ENCODE measurements at regions not wholly inside any gene's neighbourhood (a gene's known extent, or its start where the extent isn't known, plus 50 kb on each side); places are given as distances from the start of the nearest gene placed in this dataset.

DNA sequence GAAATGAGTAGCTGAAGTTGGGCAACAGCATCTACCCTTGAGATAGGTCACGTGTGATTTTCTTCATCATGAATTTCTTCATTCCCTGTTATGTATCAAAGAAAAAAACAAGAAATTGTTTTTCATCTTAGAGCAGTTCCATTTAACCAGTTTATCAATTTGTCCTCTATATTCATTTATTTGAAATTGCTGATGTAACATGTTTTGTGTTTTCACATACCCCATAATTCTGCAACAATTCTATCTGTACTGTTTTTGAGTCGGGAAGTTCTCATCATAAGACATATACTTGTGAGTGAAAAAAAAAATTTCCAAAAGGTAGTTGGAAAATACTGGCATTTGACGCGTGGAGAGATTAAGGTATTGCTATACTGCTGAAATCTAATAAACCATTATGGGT lies 422.6 kb upstream of the REG3G start:
- Histone ChIP-seq H3K27ac (ENCODE audit: low read depth, low read length, poor library complexity, severe bottlenecking) (no peak overlapping the region), H3K27me3 (replicated peaks; ENCODE audit: insufficient read depth, low read depth, low read length, poor library complexity) (no peaks in the 10 kb centered on the region), H3K36me3 (ENCODE audit: insufficient read depth, low read length, poor library complexity, severe bottlenecking) (no peaks in the 10 kb centered on the region), H3K4me1 (ENCODE audit: insufficient read depth, low read length, poor library complexity, severe bottlenecking) (no peaks in the 10 kb centered on the region), H3K4me3 (ENCODE audit: low read depth, low read length, poor library complexity, severe bottlenecking) (no peak overlapping the region), H3K9me3 (ENCODE audit: low read depth, low read length, poor library complexity, severe bottlenecking) (no peaks in the 10 kb centered on the region)
- ChIA-PET CTCF (no interaction called here), POLR2A (ENCODE audit: low non-redundant PET) (no interaction called here)
- DNase-seq (ENCODE audit: low spot score), result no peak
- BruUV-seq (replicated peaks), result no TSS peak
- intact Hi-C loops (cut with micrococcal nuclease; ENCODE audit: unreplicated experiment), result no loop called here
- TF ChIP-seq, protein P1, sequence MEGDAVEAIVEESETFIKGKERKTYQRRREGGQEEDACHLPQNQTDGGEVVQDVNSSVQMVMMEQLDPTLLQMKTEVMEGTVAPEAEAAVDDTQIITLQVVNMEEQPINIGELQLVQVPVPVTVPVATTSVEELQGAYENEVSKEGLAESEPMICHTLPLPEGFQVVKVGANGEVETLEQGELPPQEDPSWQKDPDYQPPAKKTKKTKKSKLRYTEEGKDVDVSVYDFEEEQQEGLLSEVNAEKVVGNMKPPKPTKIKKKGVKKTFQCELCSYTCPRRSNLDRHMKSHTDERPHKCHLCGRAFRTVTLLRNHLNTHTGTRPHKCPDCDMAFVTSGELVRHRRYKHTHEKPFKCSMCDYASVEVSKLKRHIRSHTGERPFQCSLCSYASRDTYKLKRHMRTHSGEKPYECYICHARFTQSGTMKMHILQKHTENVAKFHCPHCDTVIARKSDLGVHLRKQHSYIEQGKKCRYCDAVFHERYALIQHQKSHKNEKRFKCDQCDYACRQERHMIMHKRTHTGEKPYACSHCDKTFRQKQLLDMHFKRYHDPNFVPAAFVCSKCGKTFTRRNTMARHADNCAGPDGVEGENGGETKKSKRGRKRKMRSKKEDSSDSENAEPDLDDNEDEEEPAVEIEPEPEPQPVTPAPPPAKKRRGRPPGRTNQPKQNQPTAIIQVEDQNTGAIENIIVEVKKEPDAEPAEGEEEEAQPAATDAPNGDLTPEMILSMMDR (conservative IDR thresholded peaks at IDR 0.05; ENCODE audit: low read depth, low read length), result no peak
- TF ChIP-seq EZH2 (IDR thresholded peaks at IDR 0.05; ENCODE audit: borderline replicate concordance, low read depth, low read length, poor library complexity, severe bottlenecking), result no peak

DNA sequence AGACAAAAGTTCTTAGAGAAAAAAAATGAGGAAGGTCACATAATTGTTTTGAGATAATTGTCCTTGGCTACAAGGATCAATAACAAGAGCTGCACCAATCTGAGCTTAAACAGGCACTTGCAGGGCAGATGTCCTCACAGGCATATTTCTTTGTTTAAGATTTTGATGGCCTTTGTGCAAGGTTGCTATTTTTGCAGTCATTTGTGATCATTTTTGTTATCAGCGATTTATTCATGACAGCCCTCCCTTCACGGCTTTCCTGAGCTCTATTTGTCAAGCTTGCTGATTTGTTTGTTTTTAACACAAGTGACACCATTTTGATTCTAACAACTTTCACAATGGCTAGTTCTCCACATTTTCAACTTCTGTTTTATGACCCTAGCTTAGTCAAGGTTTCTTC lies 418.6 kb upstream of the REG3G start:
- BruUV-seq (replicated peaks), result no TSS peak
- H3K9me3 ChIP-seq (ENCODE audit: low read depth, low read length, poor library complexity, severe bottlenecking), result no peaks in the 10 kb centered on the region
- no peaks in the 10 kb centered on the region for H3K36me3 ChIP-seq (ENCODE audit: insufficient read depth, low read length, poor library complexity, severe bottlenecking)
- ChIA-PET POLR2A (ENCODE audit: low non-redundant PET) (no interaction called here), CTCF (no interaction called here)
- H3K4me3 ChIP-seq (ENCODE audit: low read depth, low read length, poor library complexity, severe bottlenecking), result no peak overlapping the region
- TF ChIP-seq EZH2 (IDR thresholded peaks at IDR 0.05; ENCODE audit: borderline replicate concordance, low read depth, low read length, poor library complexity, severe bottlenecking), result no peak
- TF ChIP-seq, protein P1 (conservative IDR thresholded peaks at IDR 0.05; ENCODE audit: low read depth, low read length), result no peak
- H3K27ac ChIP-seq (ENCODE audit: low read depth, low read length, poor library complexity, severe bottlenecking), result no peak overlapping the region
- H3K27me3 ChIP-seq (replicated peaks; ENCODE audit: insufficient read depth, low read depth, low read length, poor library complexity), result no peaks in the 10 kb centered on the region
- no peak for DNase-seq (ENCODE audit: low spot score)
- intact Hi-C loops (cut with micrococcal nuclease; ENCODE audit: unreplicated experiment), result no loop called here
- no peaks in the 10 kb centered on the region for H3K4me1 ChIP-seq (ENCODE audit: insufficient read depth, low read length, poor library complexity, severe bottlenecking)

DNA sequence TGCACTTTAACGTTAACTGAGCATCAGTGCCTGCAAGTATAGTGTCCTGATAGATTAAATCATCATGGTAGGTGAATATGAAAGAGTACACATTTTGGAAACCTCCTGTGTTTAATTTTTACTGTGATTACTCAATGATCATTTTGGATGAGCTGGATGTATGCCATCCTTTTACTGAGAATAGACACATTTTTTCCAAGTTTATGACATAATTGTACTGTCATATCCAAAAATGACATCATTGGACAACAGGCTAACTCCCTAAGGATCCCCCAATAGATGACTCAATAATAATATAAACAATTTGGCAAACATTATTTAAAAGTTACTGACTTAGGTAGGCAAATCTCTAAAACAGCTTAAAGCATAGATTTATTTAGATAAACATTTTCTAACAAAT lies 410.8 kb upstream of the REG3G start:
- ChIA-PET POLR2A (ENCODE audit: low non-redundant PET) (no interaction called here), CTCF (no interaction called here)
- BruUV-seq (replicated peaks), result no TSS peak
- Histone ChIP-seq H3K9me3 (ENCODE audit: low read depth, low read length, poor library complexity, severe bottlenecking) (no peaks in the 10 kb centered on the region), H3K4me3 (ENCODE audit: low read depth, low read length, poor library complexity, severe bottlenecking) (no peak overlapping the region), H3K4me1 (ENCODE audit: insufficient read depth, low read length, poor library complexity, severe bottlenecking) (no peaks in the 10 kb centered on the region), H3K36me3 (ENCODE audit: insufficient read depth, low read length, poor library complexity, severe bottlenecking) (no peaks in the 10 kb centered on the region), H3K27me3 (replicated peaks; ENCODE audit: insufficient read depth, low read depth, low read length, poor library complexity) (no peaks in the 10 kb centered on the region), H3K27ac (ENCODE audit: low read depth, low read length, poor library complexity, severe bottlenecking) (no peak overlapping the region)
- intact Hi-C loops (cut with micrococcal nuclease; ENCODE audit: unreplicated experiment), result no loop called here
- TF ChIP-seq, protein P1 (conservative IDR thresholded peaks at IDR 0.05; ENCODE audit: low read depth, low read length), result no peak
- TF ChIP-seq EZH2 (IDR thresholded peaks at IDR 0.05; ENCODE audit: borderline replicate concordance, low read depth, low read length, poor library complexity, severe bottlenecking), result no peak
- DNase-seq (ENCODE audit: low spot score), result no peak

All from A673 (cell line).